ENCODE measurements at regions not wholly inside any gene's neighbourhood (a gene's known extent, or its start where the extent isn't known, plus 50 kb on each side); places are given as distances from the start of the nearest gene placed in this dataset.

DNA sequence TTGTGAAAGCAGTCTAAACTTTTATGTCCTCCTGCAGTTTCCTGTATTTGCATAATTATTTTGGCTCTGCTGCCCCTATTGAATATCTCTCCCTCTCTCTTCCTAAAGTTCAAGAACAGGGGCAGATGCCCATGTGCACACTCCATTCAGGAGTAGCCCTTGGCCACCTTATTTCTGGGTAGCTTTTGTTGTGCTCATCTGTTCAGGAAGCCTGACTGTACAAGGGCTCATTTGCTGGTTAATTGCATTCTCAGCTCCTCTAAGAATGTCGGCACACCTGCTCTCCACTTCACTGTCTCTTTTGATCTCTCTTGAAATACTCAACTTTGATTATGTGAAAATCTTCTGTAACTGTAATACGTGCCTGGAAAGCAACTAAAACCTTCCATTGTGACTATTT, 1378.8 kb upstream of the CDH8 start:
- TF ChIP-seq, protein P1, sequence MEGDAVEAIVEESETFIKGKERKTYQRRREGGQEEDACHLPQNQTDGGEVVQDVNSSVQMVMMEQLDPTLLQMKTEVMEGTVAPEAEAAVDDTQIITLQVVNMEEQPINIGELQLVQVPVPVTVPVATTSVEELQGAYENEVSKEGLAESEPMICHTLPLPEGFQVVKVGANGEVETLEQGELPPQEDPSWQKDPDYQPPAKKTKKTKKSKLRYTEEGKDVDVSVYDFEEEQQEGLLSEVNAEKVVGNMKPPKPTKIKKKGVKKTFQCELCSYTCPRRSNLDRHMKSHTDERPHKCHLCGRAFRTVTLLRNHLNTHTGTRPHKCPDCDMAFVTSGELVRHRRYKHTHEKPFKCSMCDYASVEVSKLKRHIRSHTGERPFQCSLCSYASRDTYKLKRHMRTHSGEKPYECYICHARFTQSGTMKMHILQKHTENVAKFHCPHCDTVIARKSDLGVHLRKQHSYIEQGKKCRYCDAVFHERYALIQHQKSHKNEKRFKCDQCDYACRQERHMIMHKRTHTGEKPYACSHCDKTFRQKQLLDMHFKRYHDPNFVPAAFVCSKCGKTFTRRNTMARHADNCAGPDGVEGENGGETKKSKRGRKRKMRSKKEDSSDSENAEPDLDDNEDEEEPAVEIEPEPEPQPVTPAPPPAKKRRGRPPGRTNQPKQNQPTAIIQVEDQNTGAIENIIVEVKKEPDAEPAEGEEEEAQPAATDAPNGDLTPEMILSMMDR (conservative IDR thresholded peaks at IDR 0.05) = no peak
- Histone ChIP-seq H3K27me3 (ENCODE audit: insufficient read depth, low read length) (no peaks in the 10 kb centered on the region), H2AFZ (ENCODE audit: low read length) (no peak overlapping the region), H2BK5ac (ENCODE audit: insufficient read length, low read length) (no peak overlapping the region), H3K23me2 (ENCODE audit: insufficient read length, low read depth, low read length, poor library complexity, severe bottlenecking) (no peaks in the 10 kb centered on the region), H2AK5ac (ENCODE audit: insufficient read length, low read length) (no peak overlapping the region), H2BK120ac (ENCODE audit: low read depth, low read length, poor library complexity, severe bottlenecking) (no peak overlapping the region), H3K27ac (ENCODE audit: insufficient read length, low read depth, low read length) (no peak overlapping the region), H2BK12ac (ENCODE audit: insufficient read length, low read depth, low read length) (no peak overlapping the region), H3K79me2 (ENCODE audit: insufficient read depth, low read length) (no peaks in the 10 kb centered on the region), H3K23ac (ENCODE audit: insufficient read length, low read depth, low read length) (no peak overlapping the region), H2BK20ac (ENCODE audit: low read depth, low read length, poor library complexity, severe bottlenecking) (no peak overlapping the region), H3K56ac (ENCODE audit: insufficient read length, low read depth, low read length) (no peak overlapping the region), H2BK15ac (ENCODE audit: low read depth, low read length) (no peak overlapping the region), H4K20me1 (ENCODE audit: control insufficient read depth, insufficient read depth, insufficient read length) (no peaks in the 10 kb centered on the region), H3K4me2 (ENCODE audit: insufficient read depth, insufficient read length, low read length) (no peak overlapping the region), H3K4ac (ENCODE audit: low read depth, low read length) (no peak overlapping the region), H4K5ac (ENCODE audit: insufficient read length, low read depth, low read length) (no peak overlapping the region), H3K18ac (ENCODE audit: insufficient read length, low read depth, low read length) (no peak overlapping the region), H3K14ac (ENCODE audit: insufficient read depth, low read length) (no peak overlapping the region), H3K4me1 (ENCODE audit: insufficient read depth, low read length) (no peaks in the 10 kb centered on the region), H3T11ph (ENCODE audit: low read length) (no peak overlapping the region), H4K91ac (ENCODE audit: insufficient read length, low read depth, low read length) (no peak overlapping the region), H3K9me3 (ENCODE audit: control insufficient read depth, low read depth, low read length) (no peaks in the 10 kb centered on the region), H4K8ac (replicated peaks; ENCODE audit: insufficient read length, low read depth, low read length) (no peak overlapping the region), H3K79me1 (ENCODE audit: insufficient read depth, low read depth, low read length, poor library complexity, severe bottlenecking) (no peaks in the 10 kb centered on the region), H3K9ac (ENCODE audit: extremely low read depth, insufficient read length, low read length) (no peak overlapping the region)
- Mint-ChIP-seq H3K4me3 (no peak overlapping the region), H3K36me3 (ENCODE audit: insufficient read depth in 1 of 3, low read depth in 3 of 3) (no peaks in the 10 kb centered on the region), H3K4me1 (no peaks in the 10 kb centered on the region), H3K27me3 (ENCODE audit: low read depth) (no peaks in the 10 kb centered on the region), H3K9me3 (no peaks in the 10 kb centered on the region), H3K27ac (no peak overlapping the region)
- DNase-seq = no peak
- WGBS (ENCODE audit: extremely low coverage, insufficient read length, low lambda C conversion rate) = no CpG with 5 or more reads among the region's 2 CpGs

Data from H9 (cell line).